Left colon (tissue), 2 donors: ENCODE measurements at regions not wholly inside any gene's neighbourhood (a gene's known extent, or its start where the extent isn't known, plus 50 kb on each side); places are given as distances from the start of the nearest gene placed in this dataset.

ENCODE experiments used
- ATAC-seq: fragments of 200-7000 bp; cut with Tn5 transposase; one replicate; pipeline ENCODE4 v1.9.1; 2020; ENCODE audit warnings: mild to moderate bottlenecking, moderate library complexity
- DNase-seq, 2 donors: peaks; one replicate each; pipeline ENCODE4 v3.0.0-alpha.2; 2020
- intact Hi-C, 2 donors: fragments of 100-400 bp; cut with DNase I in 1 of 2; cut with micrococcal nuclease in 1 of 2; formaldehyde crosslinking; loops; one replicate each; pipeline versions ENCODE4 v1.11.2 to v1.14.0; 2022; cut with DNase I, micrococcal nuclease
- donor health status: DM: no; HTN: no; CAD: no.
- donor health status: DM: yes; HTN: yes; CAD: no.

DNA sequence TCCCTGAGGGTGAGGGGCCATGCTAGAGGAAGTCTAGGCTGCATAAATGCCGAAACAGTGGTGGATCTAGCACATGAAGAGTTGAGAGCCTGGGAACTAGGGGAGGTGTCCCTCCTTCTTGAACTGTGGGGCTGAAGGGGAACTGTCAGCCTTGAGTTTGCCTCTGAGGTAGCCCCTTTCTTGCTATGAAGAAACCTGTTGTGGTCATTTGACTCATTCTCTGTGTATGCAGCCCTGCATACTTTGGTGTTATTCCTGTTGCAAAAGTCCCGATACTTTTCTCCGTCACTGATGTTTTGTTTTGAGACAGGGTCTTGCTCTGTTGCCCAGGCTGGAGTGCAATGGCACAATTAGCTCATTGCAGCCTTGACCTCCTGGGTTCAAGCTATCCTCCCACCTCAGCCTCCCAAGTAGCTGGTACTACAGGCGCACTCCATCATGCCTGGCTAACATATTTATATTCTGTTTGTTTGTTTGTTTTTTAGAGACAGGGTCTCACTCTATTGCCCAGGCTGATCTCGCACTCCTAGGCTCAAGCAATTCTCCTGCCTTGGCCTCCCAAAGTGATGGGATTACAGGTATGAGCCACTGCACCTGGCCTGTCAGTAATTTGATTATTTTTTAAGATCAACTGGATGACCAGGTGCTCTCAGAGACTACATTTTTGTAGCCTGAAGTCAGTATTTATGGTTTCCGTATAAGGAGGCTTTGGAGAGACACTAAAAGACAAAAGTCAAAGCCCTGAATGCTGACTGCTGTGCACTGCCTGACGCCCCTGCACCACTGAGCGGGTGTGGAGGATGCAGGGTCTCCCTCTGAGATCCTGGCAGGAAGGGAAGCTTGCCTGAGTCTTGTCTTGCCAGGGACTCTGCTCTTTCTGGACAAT lies 86.2 kb upstream of the KCNK12 start:
- intact Hi-C loops, result no loop called here
- DNase-seq (no peak), ATAC-seq (no peak)

DNA sequence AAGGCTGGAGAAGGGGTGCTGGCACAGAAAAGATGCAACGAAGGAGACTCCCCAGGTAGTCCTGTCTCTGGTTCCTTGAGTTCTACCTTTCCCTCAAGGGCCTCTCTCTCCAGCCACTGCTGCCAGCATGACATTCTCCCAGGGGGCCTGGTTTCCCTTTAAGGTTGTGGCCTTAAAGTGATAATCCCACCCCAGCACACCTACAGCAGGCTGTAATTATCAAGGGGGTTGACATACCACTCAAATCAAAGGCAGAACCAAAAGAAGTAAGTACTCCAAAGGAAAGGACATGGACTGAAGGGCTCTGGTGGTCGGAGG lies 84.7 kb upstream of the KCNK12 start:
- no peak for ATAC-seq
- no peak for DNase-seq
- intact Hi-C loops, result no loop called here

DNA sequence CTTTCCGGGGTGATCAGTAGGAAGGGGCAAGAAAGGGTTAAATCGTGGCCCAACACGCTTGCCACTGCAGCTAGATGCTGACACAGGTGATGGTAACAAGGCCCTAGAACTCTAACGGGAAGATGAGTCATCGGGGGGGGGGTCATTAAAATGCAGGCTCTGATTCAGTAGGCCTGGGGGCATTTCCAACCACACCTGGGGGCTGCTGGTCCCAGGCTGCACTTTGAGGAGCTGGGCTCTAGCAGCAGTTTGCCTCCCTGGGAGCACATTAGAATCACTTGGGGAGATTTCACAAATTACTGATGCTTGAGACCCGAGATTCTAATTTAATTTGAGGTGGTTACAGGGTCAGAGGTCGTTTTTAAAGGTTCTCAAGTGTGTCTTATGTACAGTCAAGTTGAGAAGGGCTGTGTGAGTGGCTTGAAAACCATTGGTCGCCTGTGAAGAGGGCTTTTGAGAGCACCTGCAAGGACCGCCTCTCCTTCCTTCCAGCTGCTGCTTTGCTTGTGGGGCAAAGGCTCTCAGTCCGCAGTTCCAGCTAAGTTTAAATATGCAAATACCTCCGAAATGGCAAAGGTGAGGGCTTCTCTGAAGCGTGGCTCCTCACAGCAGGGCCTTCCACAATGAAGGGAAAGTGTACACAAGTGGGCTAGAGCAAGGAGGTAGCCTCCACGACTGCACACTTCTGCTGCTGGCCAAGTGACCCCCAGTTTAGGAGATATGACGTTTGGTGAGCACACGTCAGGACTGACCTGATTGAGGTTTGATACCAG lies 84.2 kb upstream of the KCNK12 start:
- DNase-seq, result no peak
- no peak for ATAC-seq
- intact Hi-C loops, result no loop called here

DNA sequence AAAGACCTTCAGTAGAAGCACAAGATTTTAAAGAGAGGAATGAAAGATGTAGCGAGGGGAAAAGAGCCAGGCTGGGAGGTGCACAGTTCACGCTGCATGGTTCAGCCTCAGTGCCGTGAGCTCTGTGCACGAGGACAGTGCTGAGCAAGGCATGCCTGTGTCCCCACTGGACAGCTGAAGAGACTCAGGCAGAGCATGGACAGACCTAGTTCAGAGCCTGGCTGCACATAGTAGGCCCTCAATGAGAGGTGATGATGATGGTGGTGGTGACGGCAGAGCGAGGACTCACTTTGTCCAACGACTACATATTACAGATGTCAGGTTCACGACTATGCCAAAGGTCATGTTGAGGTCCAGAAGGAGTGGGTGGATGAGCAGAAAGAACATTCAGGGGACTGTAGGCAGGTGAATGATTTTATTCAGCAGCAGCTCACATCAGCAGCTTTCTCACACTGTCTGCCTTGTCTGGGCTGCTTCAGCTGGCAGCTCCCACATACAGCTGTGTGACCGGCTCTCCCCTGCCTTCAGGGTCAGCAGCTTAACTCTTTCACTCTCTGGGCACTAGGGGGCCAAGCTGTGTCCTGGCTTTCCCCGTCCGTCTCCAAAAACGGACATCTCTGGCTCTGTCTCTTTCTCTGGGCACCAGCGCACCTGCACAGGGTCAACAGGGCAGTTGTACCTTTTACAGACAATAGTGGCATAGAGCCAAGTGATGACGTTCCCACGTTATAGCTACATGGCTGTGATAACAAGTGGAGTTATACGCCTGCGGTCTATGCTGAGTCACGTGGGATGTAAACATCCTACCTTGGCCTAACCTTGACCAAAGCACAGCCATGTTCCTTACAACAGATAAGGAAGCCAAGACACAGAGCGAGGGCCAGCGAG lies 83.4 kb upstream of the KCNK12 start:
- peak; percentile 85 for ATAC-seq

DNA sequence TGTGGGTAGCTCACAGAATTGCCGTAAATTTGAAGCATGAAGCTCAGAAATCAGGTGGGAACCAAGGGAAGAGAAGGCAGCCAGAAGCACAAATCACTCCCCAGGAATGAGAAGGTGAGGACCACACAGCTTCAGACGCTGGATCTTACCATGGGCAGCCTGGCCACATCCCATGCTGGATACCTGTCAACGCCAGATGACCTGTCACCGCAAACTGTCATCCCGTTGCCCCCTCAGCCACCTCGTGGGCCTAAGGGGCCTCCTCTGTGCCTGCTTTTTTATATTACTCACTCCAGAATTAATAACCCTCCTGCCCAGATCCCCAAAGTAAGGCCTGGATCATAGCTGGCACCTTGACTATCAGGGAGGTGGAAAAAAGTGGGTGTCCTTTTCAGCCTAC lies 82.3 kb upstream of the KCNK12 start:
- no peak for DNase-seq
- ATAC-seq, result no peak
- intact Hi-C loops, result no loop called here

More for the DNA sequence above, 83.4 kb upstream of the KCNK12 start:
- intact Hi-C loops, result no loop called here
- peak; percentile 60 to 71 for DNase-seq

DNA sequence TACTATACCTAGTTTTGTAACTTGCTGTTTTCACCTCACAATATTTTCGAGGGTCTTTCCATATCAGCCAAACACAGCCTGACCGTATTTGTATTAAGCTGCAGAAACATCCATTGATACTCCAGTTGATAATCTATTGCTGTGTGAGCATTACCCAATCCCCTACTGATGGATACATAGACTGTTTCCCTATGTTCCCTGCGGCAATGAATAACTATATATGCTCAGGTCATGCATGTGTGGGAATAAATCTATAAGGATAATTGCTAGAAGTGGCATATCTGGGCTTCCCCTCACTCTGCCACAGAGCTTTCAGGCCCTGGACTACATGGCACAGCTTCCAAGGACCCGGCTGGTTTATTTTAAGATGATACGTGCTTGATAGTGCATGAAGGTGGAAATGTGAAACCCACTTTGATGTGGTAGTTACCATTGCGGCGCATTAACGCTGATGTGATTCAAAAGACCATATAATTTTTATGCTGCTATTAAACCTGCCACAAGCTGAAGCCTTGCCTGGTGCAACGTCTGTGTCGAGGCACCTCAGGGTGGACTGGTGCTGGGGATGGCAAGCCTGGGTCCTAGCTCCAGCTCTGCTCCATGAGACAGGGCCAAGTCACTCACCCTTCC lies 81.4 kb upstream of the KCNK12 start:
- intact Hi-C loops, result no loop called here
- ATAC-seq, result no peak
- DNase-seq, result no peak

DNA sequence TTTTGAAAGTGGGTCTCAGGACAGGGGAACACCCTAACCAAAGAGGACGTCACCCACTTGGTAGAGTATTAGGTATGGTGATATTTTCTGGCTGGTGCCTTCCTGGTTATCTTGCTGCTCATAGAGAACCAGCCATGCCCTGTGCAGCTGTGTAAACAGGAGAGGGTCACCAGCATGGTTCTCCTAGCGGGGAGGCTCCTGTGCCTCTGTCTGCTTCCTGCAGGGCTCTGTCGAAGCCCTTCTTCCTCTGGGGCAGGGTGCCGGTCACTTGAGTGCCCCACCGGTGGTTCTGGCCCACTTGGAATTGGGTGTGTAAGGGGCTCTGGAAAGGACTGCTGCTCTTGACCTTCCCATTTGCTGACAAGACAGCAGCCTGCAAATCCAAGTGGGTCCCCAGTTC lies 80.5 kb upstream of the KCNK12 start:
- intact Hi-C loops, result no loop called here
- ATAC-seq, result peak; percentile 67
- DNase-seq, result peak; percentile 25 to 40

DNA sequence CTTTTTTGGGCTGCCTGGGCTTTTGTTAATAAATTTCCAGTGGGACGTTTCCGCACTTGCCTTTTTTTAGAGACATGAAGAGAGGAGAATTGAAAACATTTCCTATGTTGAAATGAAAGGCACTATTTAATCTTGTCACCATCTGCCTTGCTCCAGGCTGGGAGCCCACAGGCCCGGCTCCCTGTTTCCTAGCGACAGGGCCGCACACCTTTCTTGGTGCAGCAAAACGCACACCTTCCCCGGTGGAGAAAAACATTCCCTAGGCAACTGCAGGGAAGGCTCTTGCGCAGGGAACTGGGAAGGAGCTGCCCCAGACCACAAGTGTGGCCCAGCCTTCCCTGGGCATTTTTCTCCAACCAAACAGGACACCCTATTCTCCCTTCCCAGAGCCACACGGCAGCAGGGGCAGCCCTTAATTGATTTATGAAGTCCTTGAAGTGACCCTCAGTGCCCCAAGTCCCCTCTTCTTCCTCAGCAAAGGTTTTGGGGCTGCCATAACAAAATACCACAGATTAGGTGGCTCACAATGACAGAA lies 79.3 kb upstream of the KCNK12 start:
- ATAC-seq, result no peak
- intact Hi-C loops, result no loop called here

DNA sequence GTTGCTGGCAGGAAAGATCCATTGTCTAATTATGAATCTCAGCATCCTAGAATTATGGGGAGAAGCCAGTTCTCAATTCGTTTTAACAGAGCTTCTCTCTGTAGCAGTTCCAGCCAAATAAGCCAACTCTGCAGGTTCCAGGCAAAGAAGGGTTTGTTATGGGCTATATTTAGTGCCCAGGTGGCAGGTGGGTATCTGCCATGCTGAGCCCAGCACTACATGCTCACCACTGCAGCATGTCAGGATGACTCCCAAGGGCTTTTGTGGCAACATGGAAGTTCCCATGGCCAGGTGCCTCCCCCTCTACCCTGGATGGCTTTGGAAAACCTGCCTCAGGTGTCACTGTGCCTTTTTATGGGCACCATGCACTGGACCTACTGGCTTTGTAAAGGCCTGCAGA lies 74.5 kb upstream of the KCNK12 start:
- ATAC-seq (no peak), DNase-seq (no peak)
- intact Hi-C loops, result no loop called here

More for the DNA sequence above, 79.3 kb upstream of the KCNK12 start:
- no peak for DNase-seq

DNA sequence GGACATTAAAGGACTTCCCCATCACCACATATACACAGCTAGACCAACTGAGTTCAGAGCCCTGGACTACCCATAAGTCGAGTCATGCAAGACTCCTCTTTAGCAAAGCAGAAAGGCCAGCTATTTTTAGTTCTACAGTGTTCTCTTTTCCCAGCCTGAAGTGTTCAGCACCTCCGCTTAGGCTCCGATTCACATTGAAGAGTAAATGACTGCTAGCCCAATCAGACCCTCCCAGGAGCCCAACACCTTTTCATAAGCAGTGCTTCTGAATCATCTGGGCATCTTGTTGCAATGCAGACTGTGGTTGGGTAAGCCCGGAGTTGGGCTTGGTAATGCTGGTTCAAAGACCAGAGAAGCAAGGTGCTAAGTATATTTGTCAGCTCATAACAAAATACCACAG lies 73.6 kb upstream of the KCNK12 start:
- intact Hi-C loops, result no loop called here
- ATAC-seq (no peak), DNase-seq (no peak)

DNA sequence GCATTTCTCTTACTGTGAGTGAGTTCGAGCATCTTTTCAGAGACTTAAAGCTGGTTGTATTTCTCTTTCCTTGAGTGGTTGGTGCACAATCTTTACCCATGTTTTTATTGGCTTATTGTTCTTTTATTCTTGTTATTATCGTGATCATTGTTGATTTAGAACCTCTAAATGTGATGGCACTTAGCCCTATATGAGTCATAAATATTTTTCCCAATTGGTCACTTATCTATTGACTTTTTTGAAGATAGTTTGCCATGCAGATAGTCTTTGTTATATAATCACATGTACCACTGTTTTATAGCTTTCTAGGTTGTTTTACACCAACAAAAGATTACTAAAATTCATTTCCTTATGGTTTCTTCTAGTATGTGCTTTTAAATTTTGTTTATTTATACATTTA lies 70.6 kb upstream of the KCNK12 start:
- intact Hi-C loops, result no loop called here
- DNase-seq, result no peak
- peak; percentile 31 for ATAC-seq

DNA sequence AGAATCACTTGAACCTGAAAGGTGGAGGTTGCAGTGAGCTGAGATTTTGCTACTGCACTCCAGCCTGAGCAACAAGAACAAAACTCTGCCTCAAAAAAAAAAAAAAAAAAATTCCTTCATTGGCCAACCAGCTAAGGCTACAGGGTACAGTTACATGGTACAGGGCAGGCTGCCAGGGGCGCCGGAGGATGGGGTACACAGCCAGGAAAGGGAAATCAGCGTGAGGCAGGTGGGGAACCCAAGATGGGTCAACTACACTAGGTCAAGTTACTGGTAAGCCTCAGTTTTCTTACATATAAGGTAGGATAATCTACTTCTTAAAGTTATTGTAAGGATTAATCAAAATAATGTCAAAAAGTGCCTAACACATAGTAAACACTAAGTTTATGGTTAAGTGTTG lies 69.6 kb upstream of the KCNK12 start:
- intact Hi-C loops, result no loop called here
- ATAC-seq (no peak), DNase-seq (no peak)

DNA sequence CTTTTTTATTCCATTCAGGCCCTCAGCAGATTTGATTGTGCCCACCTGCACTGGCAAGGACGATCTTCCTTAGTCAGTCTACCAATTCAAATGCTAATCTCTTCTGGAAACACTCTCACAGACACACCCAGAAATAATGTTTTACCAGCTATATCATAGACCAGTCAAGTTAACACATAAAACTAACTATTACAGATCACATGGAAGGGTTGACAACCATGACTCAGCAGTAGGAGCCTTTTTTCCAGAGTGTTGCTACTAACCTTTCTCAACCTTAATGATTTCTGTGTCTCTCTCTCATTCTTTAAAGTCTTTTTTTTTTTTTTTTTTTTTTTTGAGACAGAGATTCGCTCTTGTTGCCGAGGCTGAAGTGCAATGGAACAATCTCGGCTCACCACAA lies 68.7 kb upstream of the KCNK12 start:
- peak; percentile 98 for ATAC-seq
- no peak for DNase-seq
- intact Hi-C loops, result no loop called here

DNA sequence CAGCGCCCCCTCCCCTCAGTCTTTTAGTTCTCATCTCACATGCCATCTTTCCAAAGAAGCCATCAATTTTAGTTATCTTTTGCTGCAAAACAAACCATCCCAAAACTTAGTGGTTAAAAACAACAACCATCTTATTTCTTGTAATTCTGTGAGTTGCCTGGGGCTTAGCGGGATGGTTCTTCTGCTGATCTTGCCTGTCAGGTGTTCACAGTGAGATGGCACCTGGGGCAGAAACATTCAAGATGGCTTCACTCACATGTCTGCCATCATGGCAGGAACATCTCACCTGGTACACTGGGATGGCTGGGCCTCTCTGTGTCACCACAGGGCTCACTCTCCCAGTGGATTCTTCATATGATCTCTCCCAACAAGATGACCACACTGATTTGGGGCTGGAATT lies 67.6 kb upstream of the KCNK12 start:
- ATAC-seq, result no peak
- intact Hi-C loops, result no loop called here
- no peak for DNase-seq

DNA sequence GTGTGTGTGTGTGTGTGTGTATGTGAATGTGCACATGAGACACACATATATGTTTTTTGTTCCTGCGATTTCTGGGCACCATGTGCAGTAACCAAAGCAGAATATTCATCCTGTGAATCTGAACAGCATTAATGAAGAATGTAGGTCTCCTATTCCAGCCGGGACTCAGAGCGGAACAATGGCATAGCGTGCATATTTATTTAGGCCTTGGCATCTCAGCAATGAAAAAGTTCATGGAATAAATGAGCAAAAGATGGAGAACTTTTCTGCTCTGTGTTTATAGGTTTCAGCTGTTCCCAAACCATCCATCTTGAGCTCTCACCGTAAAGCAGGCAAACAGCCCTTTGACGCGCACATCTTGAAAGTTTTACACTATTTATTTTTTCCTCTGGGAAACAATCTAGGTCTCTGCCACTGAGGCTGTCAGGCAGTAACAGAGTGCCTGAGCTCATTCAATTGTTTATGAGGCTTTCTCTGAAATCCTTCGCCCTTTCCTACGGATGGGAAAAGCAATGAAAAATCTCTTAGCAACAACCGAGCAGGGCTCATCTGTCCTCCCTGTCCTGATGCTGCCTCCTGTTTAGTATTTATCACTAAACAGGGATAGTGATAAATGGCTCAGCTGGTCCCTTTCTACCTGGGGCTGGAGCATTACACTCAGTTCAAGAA lies 65.9 kb upstream of the KCNK12 start:
- ATAC-seq (no peak), DNase-seq (no peak)
- intact Hi-C loops, result no loop called here

DNA sequence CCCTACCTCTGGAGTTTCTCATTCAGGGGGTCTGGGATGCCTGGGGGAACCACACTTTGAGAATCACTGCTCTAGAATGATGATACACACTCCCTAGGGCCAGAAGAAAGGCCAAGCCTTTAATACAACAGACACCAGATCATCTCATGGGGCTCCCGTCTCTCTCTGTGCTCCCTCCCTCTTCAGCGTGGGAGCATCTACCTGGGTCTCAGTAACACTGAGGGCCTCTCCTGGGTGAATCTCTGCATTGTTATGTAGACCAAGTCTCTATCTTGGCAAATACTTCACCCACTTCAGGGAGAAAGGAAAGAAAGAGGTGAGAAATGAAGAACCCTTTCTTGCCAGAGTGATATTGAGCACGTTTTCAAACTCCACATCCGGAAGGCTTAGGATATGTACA lies 65.4 kb upstream of the KCNK12 start:
- intact Hi-C loops, result no loop called here
- no peak for DNase-seq
- ATAC-seq, result no peak

DNA sequence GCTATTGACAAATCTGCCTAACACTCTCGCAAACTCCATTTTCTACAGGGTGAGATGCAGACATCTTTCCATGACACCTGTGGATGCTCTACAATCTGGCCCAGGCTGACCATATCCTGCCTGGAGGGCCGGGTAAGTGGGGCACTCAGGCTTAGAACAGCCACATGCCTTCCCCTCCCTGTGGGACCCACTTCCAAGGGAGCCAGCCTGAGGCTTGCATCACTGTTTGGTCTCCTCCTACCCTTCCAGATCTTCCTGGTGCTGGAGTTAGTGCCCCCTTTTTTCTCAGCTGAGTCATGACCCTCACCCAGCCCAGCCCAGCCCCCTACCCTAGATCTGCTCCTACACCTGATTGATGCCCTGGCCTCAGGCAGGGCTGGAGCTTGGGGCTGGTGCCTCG lies 62.0 kb upstream of the KCNK12 start:
- no peak for ATAC-seq
- DNase-seq, result no peak
- intact Hi-C loops, result no loop called here

DNA sequence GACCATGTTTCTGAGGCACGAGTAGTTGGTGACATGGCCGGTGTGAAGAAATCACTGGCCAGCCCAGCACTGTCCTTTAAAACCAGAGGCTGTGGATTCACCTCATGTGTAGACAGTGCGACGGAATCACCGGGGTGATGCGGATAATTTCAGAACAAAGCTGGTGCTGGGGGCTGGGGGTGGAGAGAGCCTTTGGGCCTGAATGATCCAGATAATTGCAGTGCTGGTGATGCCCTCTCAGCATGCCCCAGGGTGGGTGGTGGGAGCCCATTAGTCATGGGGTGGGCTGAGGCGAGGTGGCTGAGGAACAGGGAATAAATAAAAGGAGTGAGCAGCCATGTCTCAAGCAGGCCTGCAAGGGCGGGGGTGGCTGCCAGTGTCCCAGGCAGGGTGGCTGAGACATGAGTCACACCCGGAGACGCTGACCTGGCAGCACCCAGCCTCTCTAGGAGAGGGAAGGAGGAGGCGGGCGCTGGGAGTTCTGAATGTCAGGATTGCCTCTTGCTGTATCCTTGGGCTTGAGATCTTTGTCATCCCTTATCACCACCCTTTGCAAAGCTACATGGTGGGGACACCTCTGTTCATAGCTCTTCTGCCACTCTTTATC lies 61.1 kb upstream of the KCNK12 start:
- DNase-seq, result peak; percentile 41 to 49
- intact Hi-C loops, result no loop called here
- peak; percentile 98 for ATAC-seq
